ENCODE measurements at regions not wholly inside any gene's neighbourhood (a gene's known extent, or its start where the extent isn't known, plus 50 kb on each side); places are given as distances from the start of the nearest gene placed in this dataset.

DNA sequence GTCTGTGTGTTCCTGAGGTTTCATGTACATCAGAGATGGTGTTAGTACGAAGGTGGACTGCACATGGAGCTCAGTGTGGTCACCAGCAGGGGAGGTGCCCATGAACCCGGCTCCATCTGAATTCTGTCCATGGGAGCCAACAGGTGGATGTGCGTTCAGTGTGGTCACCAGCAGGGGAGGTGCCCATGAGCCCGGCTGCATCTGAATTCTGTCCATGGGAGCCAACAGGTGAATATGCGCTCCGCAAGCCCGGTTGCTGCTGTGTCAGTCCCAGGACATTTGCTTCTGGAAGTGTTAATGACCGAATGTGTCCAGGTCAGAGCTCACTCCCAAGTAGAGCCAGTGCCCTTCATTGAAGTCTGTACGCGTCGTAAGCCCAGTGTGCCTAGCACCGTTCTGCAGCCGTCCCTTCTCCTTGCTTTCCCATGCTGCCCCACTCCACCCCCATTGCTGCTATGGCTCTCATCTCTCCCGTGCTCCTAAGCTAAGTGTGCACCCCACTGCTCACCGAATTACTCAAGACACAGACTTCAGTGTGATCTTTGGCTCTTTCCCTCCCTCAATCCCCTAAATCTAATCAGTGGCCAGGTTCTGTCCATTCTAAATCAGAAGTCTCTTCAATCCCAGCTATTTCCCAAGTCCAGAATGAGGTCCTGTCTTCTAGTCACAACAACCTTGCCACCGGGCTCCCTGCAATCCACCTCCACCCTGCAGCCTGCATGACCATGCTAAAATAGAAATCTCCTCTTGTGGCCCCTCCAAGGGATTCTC, 352.4 kb downstream of the TCERG1L start:
- no peak for DNase-seq (ENCODE audit: low read depth in 2 of 2)
- TF ChIP-seq CTCF (IDR thresholded peaks at IDR 0.05; ENCODE audit: low read depth, low read length): no peak

DNA sequence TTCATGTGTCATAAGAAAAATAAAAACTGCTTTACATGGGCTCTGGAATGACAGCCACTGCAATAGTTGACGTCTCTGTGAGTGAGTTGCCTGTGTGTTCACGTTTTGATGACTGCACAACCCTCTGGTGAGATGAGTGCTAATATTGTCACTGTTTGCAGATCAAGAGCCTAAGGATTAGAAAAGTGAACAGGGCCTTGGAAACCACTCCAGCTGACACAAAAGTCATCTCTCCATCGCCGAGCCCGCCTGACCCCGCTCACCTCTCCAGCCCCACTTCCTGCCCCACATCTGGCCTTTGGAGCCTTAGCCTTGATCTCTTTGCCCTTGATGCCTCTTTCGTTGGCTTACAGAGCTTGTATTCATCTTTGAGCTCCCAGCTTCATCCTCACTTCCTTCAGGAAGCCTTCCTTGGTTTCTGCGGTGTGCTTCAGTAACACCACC, 351.7 kb downstream of the TCERG1L start:
- no peak for DNase-seq (ENCODE audit: low read depth in 2 of 2)
- TF ChIP-seq CTCF (IDR thresholded peaks at IDR 0.05; ENCODE audit: low read depth, low read length): no peak
- no peak overlapping the region for H3K4me3 ChIP-seq (replicated peaks in 1 of 2; ENCODE audit: low read depth in 2 of 2, low read length in 2 of 2)

More for the DNA sequence above, 352.4 kb downstream of the TCERG1L start:
- H3K4me3 ChIP-seq (replicated peaks in 1 of 2; ENCODE audit: low read depth in 2 of 2, low read length in 2 of 2): no peak overlapping the region

DNA sequence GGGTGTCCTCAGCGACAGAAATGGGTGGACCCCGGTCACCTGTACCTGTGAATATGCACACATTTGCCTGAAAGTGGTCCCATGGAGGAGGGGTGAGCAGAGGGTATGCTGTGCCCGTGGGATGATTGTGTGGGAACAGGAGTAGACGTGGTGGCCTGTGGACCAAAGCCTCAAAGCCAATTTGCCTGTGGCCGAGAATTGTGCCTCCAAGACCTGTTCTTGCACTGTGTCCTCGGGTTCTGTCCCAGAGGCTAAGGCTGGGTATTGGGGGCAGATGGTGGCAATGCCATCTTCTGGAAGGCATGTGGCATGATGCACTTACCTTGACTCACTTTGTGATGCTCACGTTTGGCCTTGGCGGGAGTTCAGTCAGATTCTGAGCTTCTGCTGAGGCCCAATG, 351.0 kb downstream of the TCERG1L start:
- no peak for DNase-seq (ENCODE audit: low read depth in 2 of 2)
- no peak overlapping the region for H3K4me3 ChIP-seq (replicated peaks in 1 of 2; ENCODE audit: low read depth in 2 of 2, low read length in 2 of 2)
- TF ChIP-seq CTCF (IDR thresholded peaks at IDR 0.05; ENCODE audit: low read depth, low read length): no peak

- no peak for DNase-seq (ENCODE audit: low read depth in 2 of 2)
- no peak for TF ChIP-seq CTCF (IDR thresholded peaks at IDR 0.05; ENCODE audit: low read depth, low read length)
- H3K4me3 ChIP-seq (replicated peaks in 1 of 2; ENCODE audit: low read depth in 2 of 2, low read length in 2 of 2): no peak overlapping the region
Measured at GRCh38 chr10:130961506-130962239, 349.8 kb downstream of the TCERG1L start.

DNA sequence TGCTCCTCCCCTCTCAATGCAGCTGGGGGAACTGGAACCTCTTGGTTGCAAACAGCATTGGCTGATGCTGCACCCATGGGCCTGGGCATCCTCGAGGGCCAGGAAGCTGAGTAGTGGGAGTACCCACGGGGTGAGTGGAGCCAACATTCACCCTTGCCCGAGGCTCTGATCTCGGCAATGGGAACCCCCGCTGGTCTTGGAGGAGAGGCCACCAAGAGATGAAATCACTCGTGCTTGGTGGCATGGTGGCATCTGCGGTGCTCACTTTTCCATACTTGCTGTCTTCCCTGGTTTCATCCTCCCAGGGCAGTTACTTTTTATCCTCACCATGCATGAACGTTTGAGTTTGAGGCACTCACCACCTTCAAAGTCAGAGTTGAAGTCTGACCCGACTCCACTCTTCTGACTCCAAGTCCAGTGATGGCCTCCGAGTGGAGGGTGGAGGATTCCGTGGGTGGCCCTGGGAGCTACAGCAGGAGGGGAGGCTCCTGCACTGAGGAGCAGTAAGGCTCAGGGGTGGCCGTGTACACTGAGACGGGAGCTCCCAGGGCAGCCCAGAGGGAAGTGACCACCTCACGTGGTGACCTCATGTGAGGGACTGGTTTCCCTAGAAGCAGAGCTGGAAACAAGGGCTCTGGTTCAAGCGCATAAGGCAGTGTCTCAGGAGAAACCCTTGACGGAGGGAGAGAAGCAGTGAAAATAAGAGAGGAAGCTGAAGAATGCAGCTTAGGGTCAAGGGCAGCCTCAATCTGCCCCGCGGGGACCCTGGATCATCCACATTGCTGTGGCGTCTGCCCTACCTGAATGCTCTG, 349.1 kb downstream of the TCERG1L start:
- H3K4me3 ChIP-seq (replicated peaks in 1 of 2; ENCODE audit: low read depth in 2 of 2, low read length in 2 of 2): no peak overlapping the region
- no peak for DNase-seq (ENCODE audit: low read depth in 2 of 2)
- TF ChIP-seq CTCF (IDR thresholded peaks at IDR 0.05; ENCODE audit: low read depth, low read length): no peak

- TF ChIP-seq CTCF (IDR thresholded peaks at IDR 0.05; ENCODE audit: low read depth, low read length): no peak
- DNase-seq (ENCODE audit: low read depth in 2 of 2): no peak
- H3K4me3 ChIP-seq (replicated peaks in 1 of 2; ENCODE audit: low read depth in 2 of 2, low read length in 2 of 2): no peak overlapping the region
Measured at GRCh38 chr10:130963052-130963393, 348.5 kb downstream of the TCERG1L start.
